Ovary (tissue), 3 donors: ENCODE measurements at regions not wholly inside any gene's neighbourhood (a gene's known extent, or its start where the extent isn't known, plus 50 kb on each side); places are given as distances from the start of the nearest gene placed in this dataset.
"Not testable (repeated sequence)": the region's sequence is repeated elsewhere in the genome, so short reads cannot be mapped to it uniquely, and the experiment has no call there.

Experiments used
- CTCF ChIP-seq, 3 donors: fragments of 450-650 bp in 2 of 3; fragments of 200-600 bp in 1 of 3; IDR thresholded peaks; one replicate each; pipeline versions ENCODE4 v1.5.1 to v1.8.0; 2016 to 2022; ENCODE audit warnings: antibody characterized with exemption in 3 of 3, mild to moderate bottlenecking in 1 of 3
- POLR2A ChIP-seq: fragments of 450-650 bp; IDR thresholded peaks from one replicate; pipeline ENCODE4 v1.6.1; 2017; ENCODE audit warnings: antibody characterized with exemption, mild to moderate bottlenecking, moderate library complexity
- donor health status: DM: no; HTN: no; CAD: no.

- not testable (repeated sequence) for TF ChIP-seq POLR2A; CTCF (IDR thresholded peaks at IDR 0.05)
These were observed 103.0 kb downstream of the CARTPT start for GRCh38 chr5:71822065-71822464.
